SK-N-MC (cell line): ENCODE measurements at regions not wholly inside any gene's neighbourhood (a gene's known extent, or its start where the extent isn't known, plus 50 kb on each side); places are given as distances from the start of the nearest gene placed in this dataset.

Source experiments
- EZH2 ChIP-seq: fragments of 200-600 bp; sonication (generic); IDR thresholded peaks from one replicate; pipeline ENCODE4 v1.6.1; 2017; ENCODE audit warnings: antibody characterized with exemption
- FOXP2 ChIP-seq: optimal IDR thresholded peaks from 2 replicates; pipeline ENCODE3; 2011; ENCODE audit warnings: mild to moderate bottlenecking, moderate library complexity; ENCODE audit not compliant: insufficient read depth; ENCODE audit errors: extremely low read length, control extremely low read depth
- POLR2AphosphoS5 ChIP-seq: IDR thresholded peaks from 2 replicates; pipeline ENCODE4 v1.6.1; 2012; ENCODE audit warnings: mild to moderate bottlenecking, low read depth, low read length, borderline replicate concordance

DNA sequence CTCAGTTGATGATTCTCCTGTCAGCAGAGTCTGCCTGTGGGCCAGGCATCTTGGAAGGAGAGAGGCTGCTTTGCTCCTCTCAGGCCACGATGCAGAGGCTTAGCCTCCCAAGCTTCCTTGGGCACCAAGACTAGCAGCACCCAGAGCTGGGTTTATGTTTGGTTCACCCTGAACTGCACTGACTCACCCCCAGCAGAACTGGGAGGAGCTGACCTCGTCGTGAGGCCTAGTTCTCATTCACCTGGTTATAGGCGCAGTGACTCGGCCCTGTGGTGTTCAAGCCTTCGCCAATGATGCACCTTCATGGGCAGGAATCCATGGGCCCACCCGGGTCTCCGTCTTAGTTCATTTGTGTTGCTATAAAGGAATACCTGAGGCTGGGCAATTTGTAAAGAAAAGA lies 122.0 kb upstream of the ZNF438 start:
- no peak for TF ChIP-seq POLR2AphosphoS5
- no peak for TF ChIP-seq EZH2
- no peak for TF ChIP-seq FOXP2
